AG04450 (cell line): ENCODE measurements at regions not wholly inside any gene's neighbourhood (a gene's known extent, or its start where the extent isn't known, plus 50 kb on each side); places are given as distances from the start of the nearest gene placed in this dataset.

Source experiments
- CTCF ChIA-PET: fragments of 300-600, 350-600 bp; formaldehyde crosslinking; extraction: SDS; loops from one replicate; lab custom pipeline; 2022; ENCODE audit warnings: antibody characterized with exemption, inconsistent platforms; lab: Charles Lee
- POLR2A ChIA-PET: fragments of 350-600 bp; formaldehyde crosslinking; extraction: SDS; loops from one replicate; lab custom pipeline; 2021; ENCODE audit warnings: antibody characterized with exemption, inconsistent platforms; lab: Yijun Ruan, JAX
- DNase-seq: peaks from one replicate; pipeline ENCODE4 v3.0.0-alpha.2; 2011; ENCODE audit warnings: low read depth, low spot score
- H3K27ac ChIP-seq: one replicate; pipeline ENCODE4 v1.5.1; 2012; ENCODE audit warnings: low read depth, low read length, control low read depth
- H3K27me3 ChIP-seq: one replicate; pipeline ENCODE4 v1.6.0; 2012; ENCODE audit warnings: low read length; ENCODE audit not compliant: control insufficient read depth, insufficient read depth
- H3K4me3 ChIP-seq: 2 replicates; pipeline ENCODE4 v1.5.1; 2011; ENCODE audit warnings: mild to moderate bottlenecking, low read depth, low read length, control low read depth
- H3K9me3 ChIP-seq: 2 replicates; pipeline ENCODE4 v1.5.1; 2012; ENCODE audit warnings: low read length; ENCODE audit not compliant: control insufficient read depth, insufficient read depth
- TF ChIP-seq, protein P1 (sequence below): IDR thresholded peaks from 2 replicates; pipeline ENCODE4 v1.5.1; 2011; ENCODE audit warnings: low read depth, low read length, control low read depth, inconsistent platforms

DNA sequence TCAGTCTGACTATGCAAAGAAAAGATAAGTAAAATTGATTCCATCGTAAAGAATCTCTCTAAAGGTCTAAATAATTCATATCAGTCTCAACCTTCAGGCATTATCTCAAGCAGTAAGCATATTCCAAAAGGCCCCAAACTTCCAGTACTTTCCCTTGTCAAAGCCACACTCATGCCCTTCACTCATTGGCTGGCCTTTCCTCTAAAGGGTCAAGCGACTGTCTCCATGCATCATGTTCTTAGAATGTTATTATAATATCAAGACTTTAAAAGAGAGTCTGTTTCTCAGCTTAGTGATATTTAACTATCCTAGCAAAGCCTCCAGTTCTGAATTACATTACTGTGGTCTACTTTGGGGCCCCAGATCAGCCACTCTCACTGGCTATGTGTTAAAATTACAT lies 271.3 kb downstream of the MREG start:
- Histone ChIP-seq H3K27ac (no peak overlapping the region), H3K27me3 (no peaks in the 10 kb centered on the region), H3K4me3 (no peak overlapping the region), H3K9me3 (no peaks in the 10 kb centered on the region)
- ChIA-PET POLR2A (no interaction called here), CTCF (no interaction called here)
- TF ChIP-seq, protein P1, sequence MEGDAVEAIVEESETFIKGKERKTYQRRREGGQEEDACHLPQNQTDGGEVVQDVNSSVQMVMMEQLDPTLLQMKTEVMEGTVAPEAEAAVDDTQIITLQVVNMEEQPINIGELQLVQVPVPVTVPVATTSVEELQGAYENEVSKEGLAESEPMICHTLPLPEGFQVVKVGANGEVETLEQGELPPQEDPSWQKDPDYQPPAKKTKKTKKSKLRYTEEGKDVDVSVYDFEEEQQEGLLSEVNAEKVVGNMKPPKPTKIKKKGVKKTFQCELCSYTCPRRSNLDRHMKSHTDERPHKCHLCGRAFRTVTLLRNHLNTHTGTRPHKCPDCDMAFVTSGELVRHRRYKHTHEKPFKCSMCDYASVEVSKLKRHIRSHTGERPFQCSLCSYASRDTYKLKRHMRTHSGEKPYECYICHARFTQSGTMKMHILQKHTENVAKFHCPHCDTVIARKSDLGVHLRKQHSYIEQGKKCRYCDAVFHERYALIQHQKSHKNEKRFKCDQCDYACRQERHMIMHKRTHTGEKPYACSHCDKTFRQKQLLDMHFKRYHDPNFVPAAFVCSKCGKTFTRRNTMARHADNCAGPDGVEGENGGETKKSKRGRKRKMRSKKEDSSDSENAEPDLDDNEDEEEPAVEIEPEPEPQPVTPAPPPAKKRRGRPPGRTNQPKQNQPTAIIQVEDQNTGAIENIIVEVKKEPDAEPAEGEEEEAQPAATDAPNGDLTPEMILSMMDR, result no peak
- DNase-seq, result no peak

DNA sequence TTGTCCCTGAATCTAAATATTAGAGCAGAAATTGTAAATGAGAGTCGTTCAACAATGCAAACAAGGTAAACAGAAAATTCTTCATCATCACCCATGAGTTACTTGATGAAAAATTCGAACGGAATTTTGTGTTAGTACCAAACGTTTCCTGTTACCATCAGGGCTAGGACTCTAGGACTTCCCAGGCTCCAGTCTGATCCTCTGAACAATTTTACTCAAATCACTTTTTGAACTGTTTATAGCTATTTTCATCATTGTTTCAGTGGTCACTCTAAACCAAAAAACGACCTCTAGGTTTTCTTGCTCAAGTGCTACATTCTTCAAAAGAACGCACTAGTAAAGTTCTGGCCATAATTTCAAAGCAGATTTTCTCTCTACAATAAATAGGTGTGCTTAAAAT lies 273.3 kb downstream of the MREG start:
- H3K27me3 ChIP-seq, result no peaks in the 10 kb centered on the region
- CTCF ChIA-PET, result no interaction called here
- H3K4me3 ChIP-seq, result no peak overlapping the region
- no peak overlapping the region for H3K27ac ChIP-seq
- H3K9me3 ChIP-seq, result no peaks in the 10 kb centered on the region
- TF ChIP-seq, protein P1, result no peak
- POLR2A ChIA-PET, result no interaction called here
- no peak for DNase-seq

DNA sequence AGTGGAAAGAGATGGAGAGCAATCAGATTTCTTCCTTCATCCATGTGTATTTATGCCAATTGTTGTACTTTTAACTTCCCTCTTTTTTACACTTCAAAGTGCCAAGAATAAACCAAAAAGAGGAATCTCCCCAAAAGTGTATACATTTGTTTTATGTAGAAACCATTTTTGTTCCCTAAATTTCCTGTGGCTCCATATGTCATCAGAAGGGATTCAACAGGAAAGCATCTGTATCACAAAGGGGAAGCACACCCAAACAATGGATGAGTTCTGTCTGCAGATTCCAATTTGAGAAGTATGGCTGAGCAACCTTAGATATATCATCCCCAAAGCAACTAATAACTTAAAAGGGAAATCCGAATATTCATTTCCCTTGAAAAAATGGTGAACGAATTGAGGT lies 275.0 kb downstream of the MREG start:
- TF ChIP-seq, protein P1, result no peak
- no peak overlapping the region for H3K27ac ChIP-seq
- H3K4me3 ChIP-seq, result no peak overlapping the region
- no peak for DNase-seq
- ChIA-PET CTCF (no interaction called here), POLR2A (no interaction called here)
- H3K9me3 ChIP-seq, result no peaks in the 10 kb centered on the region
- no peaks in the 10 kb centered on the region for H3K27me3 ChIP-seq

DNA sequence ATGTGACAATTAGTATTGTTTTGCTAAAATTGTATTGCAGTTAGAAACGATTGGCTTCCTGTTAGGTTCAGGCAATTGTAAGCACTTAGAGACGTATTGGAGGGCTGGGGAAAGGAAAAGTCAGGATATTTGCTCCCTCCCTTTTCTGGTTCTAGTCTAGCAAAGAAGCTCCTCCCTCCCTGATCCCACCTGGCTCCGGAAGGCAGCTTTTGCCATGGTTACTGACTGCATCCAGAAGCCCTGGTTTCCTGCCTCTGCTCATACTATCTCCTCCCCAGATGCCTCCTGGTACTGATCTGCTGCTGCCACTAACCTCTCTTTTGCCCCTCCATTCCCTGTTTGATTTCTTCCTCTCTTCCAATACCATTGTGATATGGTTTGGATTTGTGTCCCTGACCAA lies 275.9 kb downstream of the MREG start:
- no peaks in the 10 kb centered on the region for H3K9me3 ChIP-seq
- ChIA-PET POLR2A (no interaction called here), CTCF (interaction anchor here (0.5 to 0.9 kb wide), 2 partner anchors 281 to 304 kb away, joined by 3 read pairs; no protein-coding TSS in a partner anchor)
- H3K4me3 ChIP-seq, result no peak overlapping the region
- H3K27ac ChIP-seq, result no peak overlapping the region
- no peaks in the 10 kb centered on the region for H3K27me3 ChIP-seq
- TF ChIP-seq, protein P1, result no peak
- DNase-seq, result no peak

DNA sequence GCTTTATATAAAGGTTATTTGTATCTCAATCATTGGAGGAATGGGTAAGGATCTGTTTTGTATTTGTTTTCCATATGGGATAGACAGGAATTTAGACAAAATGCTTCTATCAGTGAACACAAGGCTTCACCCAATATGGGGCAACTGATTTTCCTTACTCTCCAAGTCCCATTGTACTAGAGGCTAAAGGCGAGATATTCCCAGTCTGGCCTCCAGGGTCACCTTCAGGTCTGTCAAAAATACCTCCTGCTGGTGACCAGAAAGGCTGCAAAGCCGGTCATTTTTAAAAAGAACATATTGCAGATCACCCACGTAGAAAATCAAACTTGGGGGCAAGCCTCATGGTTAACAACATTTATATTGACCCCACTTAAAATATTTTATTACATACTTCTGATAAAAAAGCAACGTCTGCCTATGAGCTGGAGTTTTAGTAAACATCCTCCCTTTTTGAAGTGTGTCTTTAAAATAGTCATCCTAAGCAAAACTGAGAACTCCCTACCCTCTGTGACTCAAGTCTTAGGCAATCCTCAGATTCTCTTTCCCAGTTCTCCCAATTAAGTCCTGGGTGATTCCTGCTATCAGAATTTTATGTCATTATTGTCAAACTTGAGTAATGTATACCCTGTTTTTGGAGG lies 276.6 kb downstream of the MREG start:
- ChIA-PET CTCF (interaction anchor here (0.8 to 0.9 kb wide), 3 partner anchors 36 to 303 kb away, joined by 3 to 4 read pairs (median 3); no protein-coding TSS in a partner anchor), POLR2A (no interaction called here)
- TF ChIP-seq, protein P1, result peak; percentile 55
- DNase-seq, result no peak
- H3K27ac ChIP-seq, result no peak overlapping the region
- no peaks in the 10 kb centered on the region for H3K9me3 ChIP-seq
- no peaks in the 10 kb centered on the region for H3K27me3 ChIP-seq
- H3K4me3 ChIP-seq, result no peak overlapping the region
